ENCODE measurements at regions not wholly inside any gene's neighbourhood (a gene's known extent, or its start where the extent isn't known, plus 50 kb on each side); places are given as distances from the start of the nearest gene placed in this dataset.
"Not testable (repeated sequence)": the region's sequence is repeated elsewhere in the genome, so short reads cannot be mapped to it uniquely, and the experiment has no call there.

GRCh38 chr15:34528055-34528754, 55.2 kb downstream of the GOLGA8B start:
- DNase-seq: not testable (repeated sequence)

- not testable (repeated sequence) for DNase-seq
Measured at GRCh38 chr15:34527641-34528040, 55.8 kb downstream of the GOLGA8B start.

- not testable (repeated sequence) for DNase-seq
Measured at GRCh38 chr15:34523849-34524248, 59.6 kb downstream of the GOLGA8B start.

- not testable (repeated sequence) for DNase-seq
Measured at GRCh38 chr15:34522601-34523000, 60.9 kb downstream of the GOLGA8B start.

- not testable (repeated sequence) for DNase-seq
Measured at GRCh38 chr15:34521802-34522485, 61.5 kb downstream of the GOLGA8B start.

- DNase-seq: no peak
Measured at GRCh38 chr15:34520566-34520965, 62.9 kb downstream of the GOLGA8B start.

GRCh38 chr15:34520010-34520409, 63.4 kb downstream of the GOLGA8B start:
- DNase-seq: not testable (repeated sequence)

- peak; percentile 58 for DNase-seq
Measured at GRCh38 chr15:34514251-34514670, 69.2 kb downstream of the GOLGA8B start.

GRCh38 chr15:34512628-34513027, 70.8 kb downstream of the GOLGA8B start:
- no peak for DNase-seq

- no peak for DNase-seq
Measured at GRCh38 chr15:34501131-34501530, 63.5 kb upstream of the GOLGA8A start.

GRCh38 chr15:34496207-34496995, 58.8 kb upstream of the GOLGA8A start:
- DNase-seq: no peak

GRCh38 chr15:34495707-34496106, 58.1 kb upstream of the GOLGA8A start:
- DNase-seq: not testable (repeated sequence)

- DNase-seq: no peak
Measured at GRCh38 chr15:34494084-34494399, 56.4 kb upstream of the GOLGA8A start.

GRCh38 chr15:34493001-34493400, 55.4 kb upstream of the GOLGA8A start:
- DNase-seq: no peak

- not testable (repeated sequence) for DNase-seq
Measured at GRCh38 chr15:34491488-34491887, 53.9 kb upstream of the GOLGA8A start.

GRCh38 chr15:34490417-34491193, 53.0 kb upstream of the GOLGA8A start:
- DNase-seq: peak; percentile 18

- not testable (repeated sequence) for DNase-seq
Measured at GRCh38 chr15:34488973-34489959, 51.7 kb upstream of the GOLGA8A start.

Data from hematopoietic multipotent progenitor cell treated with erythropoietin and hydrocortisone succinate and interleukin-3 and kit ligand, for 4 days (in vitro differentiated cells).